Glutamatergic neuron (in vitro differentiated cells): ENCODE measurements at regions not wholly inside any gene's neighbourhood (a gene's known extent, or its start where the extent isn't known, plus 50 kb on each side); places are given as distances from the start of the nearest gene placed in this dataset.

ENCODE experiments used
- DNase-seq: peaks from one replicate; pipeline ENCODE4 v3.0.0; 2022
- H3K27ac Mint-ChIP-seq: one replicate; pipeline ENCODE4 v1.8.0; 2020; ENCODE audit warnings: mild to moderate bottlenecking, mixed read lengths, inconsistent platforms; ENCODE audit not compliant: unreplicated experiment
- H3K27me3 Mint-ChIP-seq: one replicate; pipeline ENCODE4 v1.8.0; 2020; ENCODE audit warnings: mild to moderate bottlenecking, moderate library complexity, mixed read lengths, inconsistent platforms; ENCODE audit not compliant: unreplicated experiment
- H3K36me3 Mint-ChIP-seq: one replicate; pipeline ENCODE4 v1.8.0; 2020; ENCODE audit warnings: mild to moderate bottlenecking, mixed read lengths, inconsistent platforms; ENCODE audit not compliant: unreplicated experiment
- H3K4me1 Mint-ChIP-seq: one replicate; pipeline ENCODE4 v1.8.0; 2020; ENCODE audit warnings: mild to moderate bottlenecking, low read depth, mixed read lengths, inconsistent platforms; ENCODE audit not compliant: unreplicated experiment
- H3K4me3 Mint-ChIP-seq: one replicate; pipeline ENCODE4 v1.8.0; 2020; ENCODE audit warnings: mild to moderate bottlenecking, mixed read lengths, inconsistent platforms; ENCODE audit not compliant: unreplicated experiment
- H3K9me3 Mint-ChIP-seq: one replicate; pipeline ENCODE4 v1.8.0; 2020; ENCODE audit warnings: mild to moderate bottlenecking, moderate library complexity, mixed read lengths, inconsistent platforms; ENCODE audit not compliant: unreplicated experiment
- TF ChIP-seq, protein P1 (sequence below): fragments of 200-600 bp; sonication (generic); IDR thresholded peaks from one replicate; pipeline ENCODE4 v1.5.0; 2021; ENCODE audit not compliant: partially characterized antibody, unreplicated experiment

- no peaks in the 10 kb centered on the region for H3K9me3 Mint-ChIP-seq
- no peaks in the 10 kb centered on the region for H3K36me3 Mint-ChIP-seq
- TF ChIP-seq, protein P1, sequence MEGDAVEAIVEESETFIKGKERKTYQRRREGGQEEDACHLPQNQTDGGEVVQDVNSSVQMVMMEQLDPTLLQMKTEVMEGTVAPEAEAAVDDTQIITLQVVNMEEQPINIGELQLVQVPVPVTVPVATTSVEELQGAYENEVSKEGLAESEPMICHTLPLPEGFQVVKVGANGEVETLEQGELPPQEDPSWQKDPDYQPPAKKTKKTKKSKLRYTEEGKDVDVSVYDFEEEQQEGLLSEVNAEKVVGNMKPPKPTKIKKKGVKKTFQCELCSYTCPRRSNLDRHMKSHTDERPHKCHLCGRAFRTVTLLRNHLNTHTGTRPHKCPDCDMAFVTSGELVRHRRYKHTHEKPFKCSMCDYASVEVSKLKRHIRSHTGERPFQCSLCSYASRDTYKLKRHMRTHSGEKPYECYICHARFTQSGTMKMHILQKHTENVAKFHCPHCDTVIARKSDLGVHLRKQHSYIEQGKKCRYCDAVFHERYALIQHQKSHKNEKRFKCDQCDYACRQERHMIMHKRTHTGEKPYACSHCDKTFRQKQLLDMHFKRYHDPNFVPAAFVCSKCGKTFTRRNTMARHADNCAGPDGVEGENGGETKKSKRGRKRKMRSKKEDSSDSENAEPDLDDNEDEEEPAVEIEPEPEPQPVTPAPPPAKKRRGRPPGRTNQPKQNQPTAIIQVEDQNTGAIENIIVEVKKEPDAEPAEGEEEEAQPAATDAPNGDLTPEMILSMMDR = no peak
- no peak overlapping the region for H3K27ac Mint-ChIP-seq
- no peak overlapping the region for H3K4me3 Mint-ChIP-seq
- H3K4me1 Mint-ChIP-seq = no peaks in the 10 kb centered on the region
- H3K27me3 Mint-ChIP-seq = no peaks in the 10 kb centered on the region
- DNase-seq = no peak
Measured at GRCh38 chr16:65301029-65301428, 179.2 kb upstream of the CDH11 start.

DNA sequence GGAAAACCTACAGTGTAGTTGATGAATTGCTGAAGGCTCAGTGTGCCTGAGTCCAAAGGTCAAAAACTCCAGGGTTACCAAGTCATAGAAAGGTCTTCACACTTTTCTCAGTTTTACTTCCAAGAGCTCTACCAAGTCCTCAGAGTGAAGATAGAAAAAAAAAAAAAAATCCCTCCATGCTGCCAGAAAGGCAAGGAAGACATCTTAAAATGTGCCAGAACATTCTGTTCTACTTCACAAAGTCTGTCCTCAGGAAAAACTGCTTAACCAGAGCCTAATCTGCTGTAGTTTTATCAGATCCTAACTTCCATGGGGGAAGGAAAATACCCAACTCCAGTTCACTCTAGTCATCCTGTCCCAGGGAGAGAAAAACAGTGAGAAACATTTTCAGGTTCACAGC lies 175.6 kb upstream of the CDH11 start:
- Mint-ChIP-seq H3K4me3 (no peak overlapping the region), H3K27ac (no peak overlapping the region), H3K36me3 (no peaks in the 10 kb centered on the region), H3K27me3 (no peaks in the 10 kb centered on the region), H3K9me3 (no peaks in the 10 kb centered on the region), H3K4me1 (no peaks in the 10 kb centered on the region)
- TF ChIP-seq, protein P1 = no peak
- no peak for DNase-seq

GRCh38 chr16:65295527-65295926 lies 173.7 kb upstream of the CDH11 start:
- H3K4me1 Mint-ChIP-seq = no peaks in the 10 kb centered on the region
- TF ChIP-seq, protein P1 = no peak
- H3K27ac Mint-ChIP-seq = no peak overlapping the region
- no peaks in the 10 kb centered on the region for H3K27me3 Mint-ChIP-seq
- no peak overlapping the region for H3K4me3 Mint-ChIP-seq
- no peak for DNase-seq
- H3K9me3 Mint-ChIP-seq = no peaks in the 10 kb centered on the region
- H3K36me3 Mint-ChIP-seq = no peaks in the 10 kb centered on the region

GRCh38 chr16:65294708-65295107 lies 172.8 kb upstream of the CDH11 start:
- H3K36me3 Mint-ChIP-seq = no peaks in the 10 kb centered on the region

GRCh38 chr16:65294165-65294564 lies 172.3 kb upstream of the CDH11 start:
- no peaks in the 10 kb centered on the region for H3K27me3 Mint-ChIP-seq
- no peak overlapping the region for H3K4me3 Mint-ChIP-seq
- TF ChIP-seq, protein P1 = no peak
- H3K36me3 Mint-ChIP-seq = no peaks in the 10 kb centered on the region
- no peaks in the 10 kb centered on the region for H3K4me1 Mint-ChIP-seq
- H3K27ac Mint-ChIP-seq = no peak overlapping the region
- DNase-seq = no peak
- no peaks in the 10 kb centered on the region for H3K9me3 Mint-ChIP-seq

More at GRCh38 chr16:65294708-65295107, 172.8 kb upstream of the CDH11 start:
- TF ChIP-seq, protein P1 = no peak
- no peaks in the 10 kb centered on the region for H3K4me1 Mint-ChIP-seq
- H3K4me3 Mint-ChIP-seq = no peak overlapping the region
- H3K9me3 Mint-ChIP-seq = no peaks in the 10 kb centered on the region
- DNase-seq = no peak
- H3K27ac Mint-ChIP-seq = no peak overlapping the region
- no peaks in the 10 kb centered on the region for H3K27me3 Mint-ChIP-seq
